ENCODE measurements at regions not wholly inside any gene's neighbourhood (a gene's known extent, or its start where the extent isn't known, plus 50 kb on each side); places are given as distances from the start of the nearest gene placed in this dataset.
"Not testable (repeated sequence)": the region's sequence is repeated elsewhere in the genome, so short reads cannot be mapped to it uniquely, and the experiment has no call there.

- not testable (repeated sequence) for H3K27ac ChIP-seq (ENCODE audit: low read length); DNase-seq; H3K4me3 ChIP-seq (ENCODE audit: low read length); H4K20me1 ChIP-seq (ENCODE audit: insufficient read depth, low read depth, low read length); H3K4me1 ChIP-seq (ENCODE audit: low read length); H2AFZ ChIP-seq (ENCODE audit: low read length); H3K27me3 ChIP-seq (ENCODE audit: low read length); H3K9ac ChIP-seq (ENCODE audit: low read length); H3K79me2 ChIP-seq (ENCODE audit: low read length); H3K9me3 ChIP-seq (ENCODE audit: low read length); H3K36me3 ChIP-seq (ENCODE audit: insufficient read depth, low read length); H3K4me2 ChIP-seq (ENCODE audit: low read depth, low read length, poor library complexity, severe bottlenecking); H3K9me2 ChIP-seq (replicated peaks; ENCODE audit: insufficient read depth, low read length)
Measured at GRCh38 chr21:27930108-27930767, 963.4 kb upstream of the ADAMTS5 start.

- H3K27ac ChIP-seq (ENCODE audit: low read length); H3K79me2 ChIP-seq (ENCODE audit: low read length); H3K9ac ChIP-seq (ENCODE audit: low read length); H2AFZ ChIP-seq (ENCODE audit: low read length); H3K4me3 ChIP-seq (ENCODE audit: low read length); H3K4me1 ChIP-seq (ENCODE audit: low read length); H3K36me3 ChIP-seq (ENCODE audit: insufficient read depth, low read length); H3K9me3 ChIP-seq (ENCODE audit: low read length); H4K20me1 ChIP-seq (ENCODE audit: insufficient read depth, low read depth, low read length); H3K27me3 ChIP-seq (ENCODE audit: low read length); H3K9me2 ChIP-seq (replicated peaks; ENCODE audit: insufficient read depth, low read length); H3K4me2 ChIP-seq (ENCODE audit: low read depth, low read length, poor library complexity, severe bottlenecking); DNase-seq: not testable (repeated sequence)
Measured at GRCh38 chr21:27929179-27929578, 962.3 kb upstream of the ADAMTS5 start.

GRCh38 chr21:27928534-27929115 lies 961.7 kb upstream of the ADAMTS5 start:
- H4K20me1 ChIP-seq (ENCODE audit: insufficient read depth, low read depth, low read length); H3K36me3 ChIP-seq (ENCODE audit: insufficient read depth, low read length); H3K4me1 ChIP-seq (ENCODE audit: low read length); H2AFZ ChIP-seq (ENCODE audit: low read length); H3K27me3 ChIP-seq (ENCODE audit: low read length); H3K4me3 ChIP-seq (ENCODE audit: low read length); H3K9ac ChIP-seq (ENCODE audit: low read length); H3K79me2 ChIP-seq (ENCODE audit: low read length); H3K9me2 ChIP-seq (replicated peaks; ENCODE audit: insufficient read depth, low read length); H3K9me3 ChIP-seq (ENCODE audit: low read length); H3K4me2 ChIP-seq (ENCODE audit: low read depth, low read length, poor library complexity, severe bottlenecking); DNase-seq; H3K27ac ChIP-seq (ENCODE audit: low read length): not testable (repeated sequence)

- not testable (repeated sequence) for H3K9me2 ChIP-seq (replicated peaks; ENCODE audit: insufficient read depth, low read length); H3K4me2 ChIP-seq (ENCODE audit: low read depth, low read length, poor library complexity, severe bottlenecking); H3K27ac ChIP-seq (ENCODE audit: low read length); H3K27me3 ChIP-seq (ENCODE audit: low read length); H3K79me2 ChIP-seq (ENCODE audit: low read length); H3K9ac ChIP-seq (ENCODE audit: low read length); H3K4me1 ChIP-seq (ENCODE audit: low read length); DNase-seq; H3K36me3 ChIP-seq (ENCODE audit: insufficient read depth, low read length); H3K4me3 ChIP-seq (ENCODE audit: low read length); H3K9me3 ChIP-seq (ENCODE audit: low read length); H2AFZ ChIP-seq (ENCODE audit: low read length); H4K20me1 ChIP-seq (ENCODE audit: insufficient read depth, low read depth, low read length)
Measured at GRCh38 chr21:27921421-27921820, 954.5 kb upstream of the ADAMTS5 start.

- DNase-seq; H3K27ac ChIP-seq (ENCODE audit: low read length): not testable (repeated sequence)
Measured at GRCh38 chr21:27917966-27918365, 951.1 kb upstream of the ADAMTS5 start.

GRCh38 chr21:27916326-27916725 lies 949.4 kb upstream of the ADAMTS5 start:
- H3K9me2 ChIP-seq (replicated peaks; ENCODE audit: insufficient read depth, low read length); H3K9ac ChIP-seq (ENCODE audit: low read length); H2AFZ ChIP-seq (ENCODE audit: low read length); H3K27ac ChIP-seq (ENCODE audit: low read length); H3K36me3 ChIP-seq (ENCODE audit: insufficient read depth, low read length); H3K4me3 ChIP-seq (ENCODE audit: low read length); H3K4me2 ChIP-seq (ENCODE audit: low read depth, low read length, poor library complexity, severe bottlenecking); H3K9me3 ChIP-seq (ENCODE audit: low read length); H4K20me1 ChIP-seq (ENCODE audit: insufficient read depth, low read depth, low read length); DNase-seq; H3K27me3 ChIP-seq (ENCODE audit: low read length); H3K4me1 ChIP-seq (ENCODE audit: low read length); H3K79me2 ChIP-seq (ENCODE audit: low read length): not testable (repeated sequence)

More at GRCh38 chr21:27917966-27918365, 951.1 kb upstream of the ADAMTS5 start:
- not testable (repeated sequence) for H3K4me3 ChIP-seq (ENCODE audit: low read length); H3K9me2 ChIP-seq (replicated peaks; ENCODE audit: insufficient read depth, low read length); H3K4me2 ChIP-seq (ENCODE audit: low read depth, low read length, poor library complexity, severe bottlenecking); H3K9me3 ChIP-seq (ENCODE audit: low read length); H3K79me2 ChIP-seq (ENCODE audit: low read length); H3K27me3 ChIP-seq (ENCODE audit: low read length); H3K9ac ChIP-seq (ENCODE audit: low read length); H4K20me1 ChIP-seq (ENCODE audit: insufficient read depth, low read depth, low read length); H3K36me3 ChIP-seq (ENCODE audit: insufficient read depth, low read length); H2AFZ ChIP-seq (ENCODE audit: low read length); H3K4me1 ChIP-seq (ENCODE audit: low read length)

GRCh38 chr21:27912133-27912532 lies 945.2 kb upstream of the ADAMTS5 start:
- not testable (repeated sequence) for H3K27ac ChIP-seq (ENCODE audit: low read length); H3K9ac ChIP-seq (ENCODE audit: low read length); DNase-seq; H3K9me3 ChIP-seq (ENCODE audit: low read length); H4K20me1 ChIP-seq (ENCODE audit: insufficient read depth, low read depth, low read length); H3K36me3 ChIP-seq (ENCODE audit: insufficient read depth, low read length); H3K9me2 ChIP-seq (replicated peaks; ENCODE audit: insufficient read depth, low read length); H2AFZ ChIP-seq (ENCODE audit: low read length); H3K27me3 ChIP-seq (ENCODE audit: low read length); H3K4me1 ChIP-seq (ENCODE audit: low read length); H3K79me2 ChIP-seq (ENCODE audit: low read length); H3K4me3 ChIP-seq (ENCODE audit: low read length); H3K4me2 ChIP-seq (ENCODE audit: low read depth, low read length, poor library complexity, severe bottlenecking)

- H3K4me2 ChIP-seq (ENCODE audit: low read depth, low read length, poor library complexity, severe bottlenecking); DNase-seq; H3K9me2 ChIP-seq (replicated peaks; ENCODE audit: insufficient read depth, low read length); H3K4me1 ChIP-seq (ENCODE audit: low read length); H3K9ac ChIP-seq (ENCODE audit: low read length); H2AFZ ChIP-seq (ENCODE audit: low read length); H3K4me3 ChIP-seq (ENCODE audit: low read length); H3K36me3 ChIP-seq (ENCODE audit: insufficient read depth, low read length); H4K20me1 ChIP-seq (ENCODE audit: insufficient read depth, low read depth, low read length); H3K9me3 ChIP-seq (ENCODE audit: low read length); H3K79me2 ChIP-seq (ENCODE audit: low read length); H3K27me3 ChIP-seq (ENCODE audit: low read length); H3K27ac ChIP-seq (ENCODE audit: low read length): not testable (repeated sequence)
Measured at GRCh38 chr21:27909487-27909886, 942.6 kb upstream of the ADAMTS5 start.

- H2AFZ ChIP-seq (ENCODE audit: low read length); H3K4me3 ChIP-seq (ENCODE audit: low read length); H3K27me3 ChIP-seq (ENCODE audit: low read length); H3K9ac ChIP-seq (ENCODE audit: low read length); H3K4me2 ChIP-seq (ENCODE audit: low read depth, low read length, poor library complexity, severe bottlenecking); H3K36me3 ChIP-seq (ENCODE audit: insufficient read depth, low read length); H3K79me2 ChIP-seq (ENCODE audit: low read length); H3K9me3 ChIP-seq (ENCODE audit: low read length); H3K9me2 ChIP-seq (replicated peaks; ENCODE audit: insufficient read depth, low read length); DNase-seq; H4K20me1 ChIP-seq (ENCODE audit: insufficient read depth, low read depth, low read length); H3K4me1 ChIP-seq (ENCODE audit: low read length); H3K27ac ChIP-seq (ENCODE audit: low read length): not testable (repeated sequence)
Measured at GRCh38 chr21:27908816-27909215, 941.9 kb upstream of the ADAMTS5 start.
